Right atrium auricular region (tissue), 2 donors: ENCODE measurements at regions not wholly inside any gene's neighbourhood (a gene's known extent, or its start where the extent isn't known, plus 50 kb on each side); places are given as distances from the start of the nearest gene placed in this dataset.
"Not testable (repeated sequence)": the region's sequence is repeated elsewhere in the genome, so short reads cannot be mapped to it uniquely, and the experiment has no call there.

Experiments
- DNase-seq: peaks from one replicate; pipeline ENCODE4 v3.0.0-alpha.2; 2019; ENCODE audit warnings: low spot score
- H3K27ac ChIP-seq, 2 donors: fragments of 200-600 bp; sonication (generic); 1 replicate in 1 of 2; 2 replicates in 1 of 2; pipeline ENCODE4 v1.5.1; 2016 to 2019
- H3K27me3 ChIP-seq, 2 donors: fragments of 200-600 bp; sonication (generic); one replicate each; pipeline versions ENCODE4 v1.5.1 to v1.6.0; 2017 to 2019
- H3K36me3 ChIP-seq: fragments of 200-600 bp; sonication (generic); one replicate; pipeline ENCODE4 v1.5.1; 2016
- H3K4me1 ChIP-seq, 2 donors: fragments of 200-600 bp; sonication (generic); one replicate each; pipeline versions ENCODE4 v1.5.1 to v1.6.0; 2017 to 2019
- H3K4me3 ChIP-seq, 2 donors: fragments of 200-600 bp; sonication (generic); 1 replicate in 1 of 2; 2 replicates in 1 of 2; pipeline ENCODE4 v1.5.1; 2017 to 2019; ENCODE audit warnings: mild to moderate bottlenecking in 1 of 2, moderate library complexity in 1 of 2
- H3K9me3 ChIP-seq, 2 donors: fragments of 200-600 bp; sonication (generic); one replicate each; pipeline ENCODE4 v1.5.1; 2019
- CTCF ChIP-seq, 2 donors: fragments of 200-600 bp; sonication (generic); IDR thresholded peaks; one replicate each; pipeline ENCODE4 v1.5.1; 2019; ENCODE audit warnings: antibody characterized with exemption in 2 of 2

GRCh38 chr9:27675354-27675753 is 102.1 kb upstream of the C9orf72 start:
- TF ChIP-seq CTCF (IDR thresholded peaks at IDR 0.05): no peak
- Histone ChIP-seq H3K27ac (no peak overlapping the region), H3K36me3 (no peaks in the 10 kb centered on the region), H3K4me3 (no peak overlapping the region), H3K9me3 (no peaks in the 10 kb centered on the region), H3K27me3 (no peaks in the 10 kb centered on the region), H3K4me1 (peaks cover 0 to 4% of the 10 kb centered on the region in 2 donors)
- no peak for DNase-seq

GRCh38 chr9:27676827-27677226 is 103.5 kb upstream of the C9orf72 start:
- no peak for TF ChIP-seq CTCF (IDR thresholded peaks at IDR 0.05)

GRCh38 chr9:27679338-27679737 is 106.1 kb upstream of the C9orf72 start:
- Histone ChIP-seq H3K27me3 (no peaks in the 10 kb centered on the region), H3K9me3 (no peaks in the 10 kb centered on the region), H3K27ac (no peak overlapping the region), H3K4me3 (no peak overlapping the region), H3K4me1 (no peaks in the 10 kb centered on the region), H3K36me3 (no peaks in the 10 kb centered on the region)
- no peak for TF ChIP-seq CTCF (IDR thresholded peaks at IDR 0.05)
- DNase-seq: no peak

More at GRCh38 chr9:27676827-27677226, 103.5 kb upstream of the C9orf72 start:
- Histone ChIP-seq H3K4me1 (peaks cover 0 to 4% of the 10 kb centered on the region in 2 donors), H3K27ac (no peak overlapping the region), H3K4me3 (no peak overlapping the region), H3K9me3 (no peaks in the 10 kb centered on the region), H3K36me3 (no peaks in the 10 kb centered on the region), H3K27me3 (no peaks in the 10 kb centered on the region)
- DNase-seq: no peak

GRCh38 chr9:27683181-27683580 is 109.9 kb upstream of the C9orf72 start:
- H3K27ac ChIP-seq: no peak overlapping the region
- no peaks in the 10 kb centered on the region for H3K36me3 ChIP-seq
- no peak for DNase-seq
- no peak overlapping the region for H3K4me3 ChIP-seq
- H3K4me1 ChIP-seq: no peaks in the 10 kb centered on the region
- no peaks in the 10 kb centered on the region for H3K9me3 ChIP-seq
- TF ChIP-seq CTCF (IDR thresholded peaks at IDR 0.05): no peak
- H3K27me3 ChIP-seq: no peaks in the 10 kb centered on the region

GRCh38 chr9:27688954-27689353 is 115.7 kb upstream of the C9orf72 start:
- no peak for TF ChIP-seq CTCF (IDR thresholded peaks at IDR 0.05)
- Histone ChIP-seq H3K4me1 (no peaks in the 10 kb centered on the region), H3K4me3 (no peak overlapping the region), H3K27ac (no peak overlapping the region), H3K9me3 (no peaks in the 10 kb centered on the region), H3K36me3 (no peaks in the 10 kb centered on the region), H3K27me3 (no peaks in the 10 kb centered on the region)
- no peak for DNase-seq

GRCh38 chr9:27690816-27691215 is 117.5 kb upstream of the C9orf72 start:
- not testable (repeated sequence) for H3K27ac ChIP-seq, H3K9me3 ChIP-seq, H3K4me3 ChIP-seq, H3K27me3 ChIP-seq, H3K36me3 ChIP-seq, H3K4me1 ChIP-seq, DNase-seq
